ENCODE measurements at regions not wholly inside any gene's neighbourhood (a gene's known extent, or its start where the extent isn't known, plus 50 kb on each side); places are given as distances from the start of the nearest gene placed in this dataset.

GRCh38 chr20:22768266-22769178, 184.2 kb upstream of the FOXA2 start:
- TF ChIP-seq CTCF (IDR thresholded peaks at IDR 0.05) = no peak
- no peak for TF ChIP-seq POLR2A (IDR thresholded peaks at IDR 0.05)
- TF ChIP-seq POLR2AphosphoS5 (IDR thresholded peaks at IDR 0.05; ENCODE audit: insufficient read depth in 1 of 2, low read depth in 1 of 2) = no peak
